GM12873 (cell line): ENCODE measurements at regions not wholly inside any gene's neighbourhood (a gene's known extent, or its start where the extent isn't known, plus 50 kb on each side); places are given as distances from the start of the nearest gene placed in this dataset.

Source experiments
- TF ChIP-seq, protein P1 (sequence below): IDR thresholded peaks from 2 replicates; pipeline ENCODE4 v1.5.1; 2012; ENCODE audit warnings: low read depth, mild to moderate bottlenecking, moderate library complexity, low read length, control low read depth; ENCODE audit not compliant: insufficient read depth; ENCODE audit errors: missing control alignments

DNA sequence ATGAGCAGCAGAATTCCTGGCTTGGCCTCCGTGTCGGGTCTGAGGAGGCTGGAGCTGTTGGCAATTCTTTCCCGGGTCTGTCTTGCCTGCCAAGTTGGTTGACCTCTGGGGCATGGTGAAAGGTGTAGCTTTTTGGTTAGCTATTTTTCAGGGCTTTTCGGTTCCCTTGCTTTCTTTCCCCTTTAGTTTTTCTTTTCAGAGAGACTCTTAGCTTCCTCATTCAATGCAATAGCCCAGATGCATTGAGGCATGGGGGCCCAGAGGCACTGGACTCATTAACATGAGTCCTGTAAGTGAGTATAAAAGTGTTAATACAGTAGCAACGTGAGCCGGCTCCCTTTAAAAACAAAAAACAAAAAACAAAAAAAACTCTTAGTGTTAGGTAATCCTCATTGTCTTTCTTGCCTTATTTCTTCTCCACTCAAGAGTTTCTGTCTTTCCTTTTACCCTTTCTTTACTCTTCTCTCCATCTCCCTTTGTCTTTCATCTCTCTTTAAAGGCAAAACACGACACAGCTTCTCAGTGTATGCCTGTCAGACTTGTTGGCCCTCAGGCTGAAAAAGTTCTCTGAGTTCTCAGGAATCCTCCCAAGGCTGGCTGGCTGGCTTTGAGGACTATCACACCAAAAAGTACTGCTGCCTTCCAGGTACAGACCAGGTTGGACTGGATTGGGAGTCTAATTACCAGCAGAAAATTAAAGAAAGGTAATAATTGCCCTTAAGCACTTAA, 289.9 kb upstream of the TUT7 start:
- TF ChIP-seq, protein P1, sequence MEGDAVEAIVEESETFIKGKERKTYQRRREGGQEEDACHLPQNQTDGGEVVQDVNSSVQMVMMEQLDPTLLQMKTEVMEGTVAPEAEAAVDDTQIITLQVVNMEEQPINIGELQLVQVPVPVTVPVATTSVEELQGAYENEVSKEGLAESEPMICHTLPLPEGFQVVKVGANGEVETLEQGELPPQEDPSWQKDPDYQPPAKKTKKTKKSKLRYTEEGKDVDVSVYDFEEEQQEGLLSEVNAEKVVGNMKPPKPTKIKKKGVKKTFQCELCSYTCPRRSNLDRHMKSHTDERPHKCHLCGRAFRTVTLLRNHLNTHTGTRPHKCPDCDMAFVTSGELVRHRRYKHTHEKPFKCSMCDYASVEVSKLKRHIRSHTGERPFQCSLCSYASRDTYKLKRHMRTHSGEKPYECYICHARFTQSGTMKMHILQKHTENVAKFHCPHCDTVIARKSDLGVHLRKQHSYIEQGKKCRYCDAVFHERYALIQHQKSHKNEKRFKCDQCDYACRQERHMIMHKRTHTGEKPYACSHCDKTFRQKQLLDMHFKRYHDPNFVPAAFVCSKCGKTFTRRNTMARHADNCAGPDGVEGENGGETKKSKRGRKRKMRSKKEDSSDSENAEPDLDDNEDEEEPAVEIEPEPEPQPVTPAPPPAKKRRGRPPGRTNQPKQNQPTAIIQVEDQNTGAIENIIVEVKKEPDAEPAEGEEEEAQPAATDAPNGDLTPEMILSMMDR = no peak

DNA sequence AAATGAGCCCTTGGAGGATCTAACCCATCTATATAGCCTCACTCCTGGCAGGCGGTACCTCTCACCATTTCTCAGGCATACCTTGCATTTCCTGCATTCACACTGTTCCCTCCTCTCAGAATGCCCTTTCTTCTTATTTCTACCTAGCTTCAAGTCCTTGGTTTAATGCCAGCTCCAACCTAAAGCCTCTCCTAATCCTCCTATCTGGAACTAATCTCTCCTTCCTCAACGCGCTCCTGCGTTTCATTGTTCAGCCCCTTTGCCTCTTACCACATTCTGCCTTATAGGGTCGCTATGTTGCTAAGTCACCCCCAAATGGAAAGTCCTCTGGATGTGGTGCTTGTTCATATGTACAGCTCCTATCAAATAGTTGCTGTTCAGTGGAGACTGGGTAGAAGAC, 288.5 kb upstream of the TUT7 start:
- TF ChIP-seq, protein P1 = no peak

GRCh38 chr9:86641970-86642369, 287.8 kb upstream of the TUT7 start:
- TF ChIP-seq, protein P1 = no peak

GRCh38 chr9:86639899-86640379, 285.7 kb upstream of the TUT7 start:
- TF ChIP-seq, protein P1 = no peak

GRCh38 chr9:86639287-86639686, 285.1 kb upstream of the TUT7 start:
- TF ChIP-seq, protein P1 = no peak

DNA sequence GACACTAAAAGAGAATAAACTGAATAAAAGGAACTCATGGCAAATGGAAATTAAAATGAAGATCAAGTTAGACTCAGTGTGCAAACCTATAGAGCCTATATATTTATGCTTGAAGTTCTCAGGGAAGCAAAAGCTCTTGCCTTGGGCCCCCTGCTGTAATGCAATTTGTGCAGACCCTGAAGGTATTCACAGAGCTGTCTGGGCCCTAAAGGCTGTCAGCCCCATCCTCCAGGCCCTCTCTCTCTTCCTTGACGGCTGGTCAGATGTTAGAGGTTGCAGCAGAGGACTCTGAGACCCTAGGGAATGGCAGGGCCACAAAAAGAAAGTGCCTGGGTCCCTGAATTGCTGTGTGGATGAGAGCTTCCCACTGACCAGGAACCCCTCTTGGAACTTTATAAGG, 283.9 kb upstream of the TUT7 start:
- TF ChIP-seq, protein P1 = no peak

DNA sequence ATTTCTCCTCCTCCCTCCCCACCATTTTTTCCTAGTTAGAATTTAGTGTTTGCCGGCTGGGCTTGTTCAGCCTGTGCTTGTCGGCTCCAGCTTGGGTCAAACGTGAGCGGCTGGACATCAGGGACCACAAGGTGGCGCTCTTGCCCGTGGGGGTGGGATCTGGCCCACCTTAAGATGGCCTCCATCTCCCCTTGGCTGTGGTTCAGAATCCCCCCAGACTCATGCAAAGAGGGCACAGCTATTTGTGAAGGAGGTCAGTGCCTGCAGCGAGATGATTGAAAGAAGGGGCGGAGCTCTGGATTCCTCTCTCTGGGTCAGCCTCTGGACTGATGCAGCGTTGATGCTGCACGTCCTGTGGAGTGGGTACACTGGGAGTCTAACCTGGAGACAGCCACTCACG, 283.3 kb upstream of the TUT7 start:
- TF ChIP-seq, protein P1 = peak; percentile 65
